NCI-H2171 (cell line): ENCODE measurements at regions not wholly inside any gene's neighbourhood (a gene's known extent, or its start where the extent isn't known, plus 50 kb on each side); places are given as distances from the start of the nearest gene placed in this dataset.
"Not testable (repeated sequence)": the region's sequence is repeated elsewhere in the genome, so short reads cannot be mapped to it uniquely, and the experiment has no call there.

Source experiments
- DNase-seq: peaks from one replicate; lab custom pipeline; 2025; lab: John Stamatoyannopoulos, UW

DNA sequence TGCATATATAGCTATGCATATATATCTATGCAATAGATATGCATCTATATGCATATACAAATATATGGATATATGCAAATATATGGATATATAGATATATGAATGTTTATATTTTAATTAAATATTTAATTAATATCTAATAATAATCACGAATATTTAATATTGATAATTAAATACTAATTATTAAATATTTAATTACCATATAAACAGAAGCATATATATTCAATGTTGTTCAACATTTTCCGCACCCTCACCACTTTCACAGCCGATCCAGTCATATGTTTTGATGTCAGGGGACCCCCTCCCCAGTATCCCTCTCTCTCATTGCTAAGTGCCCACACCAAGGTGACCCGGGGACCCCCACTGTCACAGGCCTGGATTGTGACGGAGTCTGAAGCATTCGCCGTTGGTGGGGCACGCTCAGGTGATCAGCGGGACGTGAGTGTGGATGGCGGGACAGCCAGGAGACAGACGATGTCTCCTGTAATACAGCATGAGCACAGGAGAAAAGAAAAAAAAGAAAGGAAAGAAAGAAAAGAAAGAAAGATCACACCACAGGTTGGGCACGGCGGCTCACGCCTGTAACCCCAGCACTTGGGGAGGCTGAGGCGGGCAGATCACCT lies 199.7 kb downstream of the CRLF2 start:
- no peak for DNase-seq

DNA sequence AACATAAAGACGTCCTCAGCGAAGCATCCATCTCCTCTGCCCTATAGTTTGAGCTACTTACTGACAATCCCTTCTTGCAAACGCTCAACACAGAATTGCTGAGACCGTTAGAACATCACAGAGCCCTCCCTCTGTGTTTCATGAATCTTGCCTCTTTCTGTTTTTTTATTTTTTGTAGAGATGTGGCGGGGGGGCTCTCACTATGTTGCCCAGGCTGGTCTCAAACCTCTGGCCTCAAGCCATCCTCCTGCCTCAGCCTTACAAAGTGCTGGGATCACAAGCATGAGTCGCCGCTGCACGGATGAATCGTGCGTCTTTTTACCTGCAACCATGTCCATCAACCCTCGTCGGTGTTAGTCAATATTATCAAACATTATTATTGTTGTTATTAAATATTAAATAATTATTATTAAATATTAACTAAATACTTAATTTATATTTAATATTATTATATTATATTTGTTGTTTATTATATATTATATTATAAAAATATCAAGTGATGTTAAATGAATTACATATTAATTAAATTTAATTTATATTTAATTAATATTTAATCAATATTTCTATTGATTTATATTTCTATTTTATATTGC lies 200.7 kb downstream of the CRLF2 start:
- no peak for DNase-seq

DNA sequence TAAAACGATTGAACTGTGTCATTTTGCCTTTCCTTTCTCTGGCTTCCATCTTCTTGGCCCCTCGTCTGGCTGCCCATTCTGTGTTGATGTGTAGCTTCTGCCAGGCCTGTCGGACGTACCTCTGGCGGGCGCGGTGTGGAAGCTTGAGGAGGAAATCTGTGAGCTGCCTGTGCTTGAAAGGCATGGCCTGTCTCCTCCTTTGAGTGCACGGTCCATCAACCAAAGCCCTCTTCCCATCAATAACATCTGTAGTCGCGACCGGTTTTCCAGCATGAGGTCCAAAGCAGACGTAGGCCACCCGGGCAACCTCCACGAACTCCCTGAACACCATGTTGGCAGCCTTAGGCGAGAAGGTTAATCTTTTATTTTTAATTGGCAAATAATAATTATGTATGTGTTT lies 202.7 kb downstream of the CRLF2 start:
- DNase-seq, result no peak

DNA sequence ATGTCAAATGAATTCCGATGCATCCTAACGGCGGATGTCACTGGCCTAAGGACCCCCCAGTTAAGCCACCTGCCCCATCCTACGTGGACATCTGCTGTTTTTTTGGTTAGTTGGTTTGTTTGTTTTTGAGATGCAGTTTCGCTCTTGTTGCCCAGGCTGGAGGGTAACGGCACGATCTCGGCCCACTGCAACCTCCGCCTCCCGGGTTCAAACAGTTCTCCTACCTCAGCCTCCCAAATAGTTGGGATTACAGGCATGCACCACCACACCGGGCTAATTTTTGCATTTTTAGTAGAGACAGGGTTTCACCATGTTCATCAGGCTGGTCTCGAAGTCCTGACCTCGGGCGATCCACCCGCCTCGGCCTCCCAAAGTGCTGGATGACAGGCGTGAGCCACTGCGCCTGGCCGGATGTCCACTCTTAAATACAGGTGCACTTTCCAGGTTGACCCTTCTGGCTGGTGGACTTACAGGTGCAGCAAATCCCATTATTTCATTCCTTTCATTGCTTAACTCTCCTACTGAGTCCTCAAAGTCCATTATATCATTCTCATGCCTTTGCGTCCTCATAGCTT lies 206.2 kb downstream of the CRLF2 start:
- no peak for DNase-seq

DNA sequence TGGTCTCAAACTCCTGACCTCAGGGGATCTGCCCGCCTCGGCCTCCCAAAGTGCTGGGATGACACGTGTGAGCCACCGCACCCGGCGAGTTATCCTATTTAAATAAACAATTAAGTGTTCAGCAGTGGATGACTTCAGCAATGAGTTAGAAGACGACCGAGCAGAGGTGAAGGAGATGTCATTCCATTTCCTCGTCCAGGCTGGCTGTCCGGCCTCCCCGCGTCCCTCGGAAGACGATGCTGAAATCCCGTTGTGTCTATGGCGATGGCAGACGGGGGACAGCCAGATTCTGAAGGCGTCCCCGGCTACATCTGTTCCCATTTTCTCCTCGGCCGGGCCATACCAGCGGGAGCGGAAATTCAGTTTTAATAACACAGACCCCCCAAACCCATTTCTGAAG lies 209.8 kb downstream of the CRLF2 start:
- no peak for DNase-seq

DNA sequence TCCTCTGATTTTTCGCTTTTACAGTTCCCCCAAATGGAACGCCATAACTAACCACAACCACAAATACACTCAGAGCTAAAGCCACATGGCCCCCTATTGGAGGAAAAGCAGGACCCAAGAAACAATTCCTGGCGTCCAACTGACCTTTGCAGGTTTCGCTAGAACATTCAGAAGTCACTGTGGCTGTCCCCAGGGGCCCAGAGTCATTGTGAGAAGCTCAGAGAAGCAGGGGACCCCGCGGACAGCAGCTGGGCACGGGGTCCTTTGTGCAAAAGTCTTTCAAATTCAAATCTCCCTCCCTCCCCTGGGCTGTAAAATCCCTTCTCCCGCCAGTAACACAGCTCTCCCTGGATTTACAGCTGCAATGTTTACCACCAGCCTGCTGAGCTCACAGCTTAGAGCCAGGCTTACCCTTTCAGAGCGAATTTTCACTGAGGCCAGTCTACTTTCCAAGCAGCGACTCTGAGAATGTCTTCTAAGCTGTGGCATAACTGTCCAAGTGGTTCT lies 214.8 kb downstream of the CRLF2 start:
- DNase-seq, result no peak

DNA sequence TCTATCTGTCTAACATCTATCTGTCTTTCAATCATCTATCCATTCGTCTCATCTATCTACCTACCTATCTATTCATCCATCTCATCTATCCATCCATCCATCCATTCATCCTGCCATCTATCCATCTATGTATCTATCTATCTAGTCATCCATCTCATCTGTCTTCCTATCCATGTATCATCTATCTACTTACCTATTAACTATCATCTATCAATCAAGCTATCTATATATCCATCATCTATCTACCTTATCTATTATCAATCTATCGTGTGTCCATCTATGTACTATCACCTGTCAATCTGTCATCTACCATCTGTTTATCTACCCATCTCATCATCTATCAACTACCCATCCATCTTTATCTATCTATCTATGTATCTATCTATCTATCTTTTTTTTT lies 217.7 kb downstream of the CRLF2 start:
- DNase-seq, result no peak

DNA sequence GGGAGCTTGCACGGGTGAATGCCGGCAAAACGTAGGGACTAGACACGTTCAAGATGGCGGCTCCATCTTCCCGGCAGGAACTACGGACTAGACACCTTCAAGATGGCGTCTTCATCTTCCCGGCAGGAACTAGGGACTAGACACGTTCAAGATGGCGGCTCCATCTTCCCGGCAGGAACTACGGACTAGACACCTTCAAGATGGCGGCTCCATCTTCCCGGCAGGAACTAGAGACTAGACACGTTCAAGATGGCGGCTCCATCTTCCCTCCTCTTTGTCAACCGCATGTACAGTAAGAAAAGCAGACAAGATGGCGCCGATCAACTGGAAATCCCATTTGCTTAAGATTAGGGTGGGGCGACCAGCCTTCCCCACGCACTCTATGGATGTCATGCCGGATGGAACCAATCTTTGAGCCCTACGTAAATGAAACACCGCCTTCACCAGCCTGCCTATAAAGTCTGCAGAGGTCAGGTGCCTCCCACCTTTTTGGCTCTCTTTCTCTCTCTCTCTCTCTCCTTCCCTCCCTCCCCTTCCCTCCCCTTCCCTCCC lies 222.4 kb downstream of the CRLF2 start:
- peak; percentile 70 for DNase-seq

DNA sequence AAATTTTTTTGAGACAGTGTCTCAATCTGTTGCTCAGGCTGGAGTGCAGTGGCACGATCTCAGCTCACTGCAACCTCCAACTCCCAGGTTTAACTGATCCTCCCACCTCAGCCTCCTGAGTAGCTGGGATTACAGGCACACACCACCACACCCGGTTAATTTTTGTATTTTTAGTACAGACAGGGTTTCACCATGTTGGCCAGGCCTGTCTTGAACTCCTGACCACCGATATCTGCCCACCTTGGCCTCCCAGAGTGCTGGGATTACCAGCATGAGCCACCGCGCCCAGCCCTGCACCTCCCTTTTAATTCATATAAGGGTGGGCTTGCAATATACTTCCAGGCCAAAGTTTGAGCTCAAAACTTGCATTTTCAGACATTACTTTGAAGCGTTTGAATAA lies 223.9 kb downstream of the CRLF2 start:
- DNase-seq, result not testable (repeated sequence)

DNA sequence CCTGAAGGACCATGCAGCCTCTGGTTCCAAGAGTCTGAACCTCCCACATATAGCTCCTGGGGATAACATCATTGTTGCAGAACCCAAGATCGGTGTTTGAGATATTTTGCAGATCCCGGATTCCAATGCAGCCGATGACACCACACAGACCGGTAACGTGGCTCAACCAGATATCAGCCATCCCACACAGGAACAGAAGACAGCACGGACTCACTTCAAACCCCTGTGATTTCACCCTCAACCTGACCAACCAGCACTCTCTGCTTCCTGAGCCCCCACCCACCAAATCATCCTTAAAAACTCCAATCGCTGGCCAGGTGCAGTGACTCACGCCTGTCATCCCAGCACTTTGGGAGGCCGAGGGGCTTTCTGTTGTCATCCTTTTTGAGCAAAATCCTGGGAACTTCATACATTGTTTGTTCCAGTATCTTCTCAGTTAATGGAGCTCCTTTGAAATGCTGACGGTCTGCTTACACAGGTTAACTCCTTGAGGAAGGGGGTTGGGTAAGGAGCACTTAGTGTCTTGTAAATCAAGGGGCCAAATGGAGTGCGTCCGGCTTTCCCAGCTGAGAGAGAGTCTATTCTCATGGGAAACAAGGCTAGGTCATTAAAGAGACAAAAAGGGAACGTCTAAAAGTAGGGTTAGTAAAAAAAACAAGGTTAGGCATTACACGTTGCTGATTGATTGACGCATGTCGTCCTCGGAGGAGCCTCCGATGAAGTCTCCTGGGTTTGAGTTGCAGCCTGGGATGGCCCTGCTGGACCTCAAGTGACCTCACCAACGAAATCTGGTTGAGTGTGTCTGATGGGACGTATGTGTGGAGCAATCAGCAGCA lies 230.4 kb downstream of the CRLF2 start:
- no peak for DNase-seq

DNA sequence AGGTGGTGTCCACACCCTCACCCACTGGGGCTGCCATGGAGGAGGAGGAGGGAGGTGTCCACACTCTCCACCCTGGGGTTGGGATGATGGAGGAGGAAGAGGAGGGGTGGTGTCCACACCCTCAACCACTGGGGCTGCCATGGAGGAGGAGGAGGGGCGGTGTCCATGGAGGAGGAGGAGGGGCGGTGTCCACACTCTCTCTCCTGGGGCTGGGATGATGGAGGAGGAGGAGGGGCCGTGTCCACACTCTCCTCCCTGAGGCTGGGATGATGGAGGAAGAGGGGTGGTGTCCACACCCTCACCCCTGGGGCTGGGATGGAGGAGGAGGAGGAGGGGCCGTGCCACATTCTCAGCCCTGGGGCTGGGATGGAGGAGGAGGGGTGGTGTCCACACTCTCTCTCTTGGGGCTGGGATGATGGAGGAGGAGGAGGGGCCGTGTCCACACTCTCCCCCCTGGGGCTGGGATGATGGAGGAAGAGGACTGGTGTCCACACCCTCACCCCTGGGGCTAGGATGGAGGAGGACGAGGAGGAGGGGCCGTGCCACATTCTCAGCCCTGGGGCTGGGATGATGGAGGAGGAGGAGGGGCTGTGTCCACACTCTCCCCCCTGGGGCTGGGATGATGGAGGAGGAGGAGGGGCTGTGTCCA lies 231.7 kb downstream of the CRLF2 start:
- DNase-seq, result no peak

DNA sequence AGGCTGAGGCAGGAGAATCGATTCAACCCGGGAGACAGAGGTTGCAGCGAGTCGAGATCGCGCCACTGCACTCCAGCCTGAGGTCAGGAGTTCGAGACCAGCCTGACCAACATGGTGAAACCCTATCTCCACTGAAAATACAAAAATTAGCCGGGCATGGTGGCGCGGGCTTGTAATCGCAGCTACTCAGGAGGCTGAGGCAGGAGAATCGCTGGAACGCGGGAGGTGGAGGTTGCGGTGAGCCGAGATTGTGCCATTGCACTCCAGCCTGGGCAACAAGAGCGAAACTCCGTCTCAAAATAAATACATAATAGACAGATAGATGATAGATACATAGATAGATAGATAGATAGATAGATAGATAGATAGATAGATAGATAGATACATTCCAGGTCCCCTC lies 233.3 kb downstream of the CRLF2 start:
- DNase-seq, result not testable (repeated sequence)

DNA sequence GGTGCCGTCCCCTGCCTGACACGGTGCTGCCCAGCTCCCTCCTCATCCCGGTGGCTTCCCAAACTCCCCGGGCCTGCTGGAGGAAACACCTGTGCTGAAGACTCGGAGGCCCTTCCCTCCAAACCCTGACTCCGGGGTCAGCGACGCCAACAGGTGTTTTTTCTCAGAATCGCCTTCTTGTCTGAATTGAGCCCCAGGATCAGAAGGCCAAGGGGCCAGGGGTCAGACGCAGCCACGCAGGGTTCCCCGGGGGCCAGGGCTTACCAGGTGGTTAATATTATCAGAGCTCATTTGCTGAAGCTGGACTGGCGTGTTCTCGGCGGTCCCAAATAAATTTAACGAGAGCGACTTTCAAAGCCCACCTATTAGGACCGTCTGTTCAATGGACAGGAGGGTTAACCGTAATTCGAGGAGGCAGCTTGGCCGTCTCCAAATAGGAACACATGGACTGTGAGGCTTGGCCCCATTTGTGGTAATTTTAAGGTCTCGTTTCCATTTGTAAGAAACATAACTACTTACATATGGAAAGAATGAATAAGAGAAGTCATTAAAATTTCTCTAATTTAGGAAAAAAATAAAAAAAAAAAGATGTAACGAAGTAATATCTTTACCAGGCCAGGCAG lies 239.3 kb downstream of the CRLF2 start:
- no peak for DNase-seq

DNA sequence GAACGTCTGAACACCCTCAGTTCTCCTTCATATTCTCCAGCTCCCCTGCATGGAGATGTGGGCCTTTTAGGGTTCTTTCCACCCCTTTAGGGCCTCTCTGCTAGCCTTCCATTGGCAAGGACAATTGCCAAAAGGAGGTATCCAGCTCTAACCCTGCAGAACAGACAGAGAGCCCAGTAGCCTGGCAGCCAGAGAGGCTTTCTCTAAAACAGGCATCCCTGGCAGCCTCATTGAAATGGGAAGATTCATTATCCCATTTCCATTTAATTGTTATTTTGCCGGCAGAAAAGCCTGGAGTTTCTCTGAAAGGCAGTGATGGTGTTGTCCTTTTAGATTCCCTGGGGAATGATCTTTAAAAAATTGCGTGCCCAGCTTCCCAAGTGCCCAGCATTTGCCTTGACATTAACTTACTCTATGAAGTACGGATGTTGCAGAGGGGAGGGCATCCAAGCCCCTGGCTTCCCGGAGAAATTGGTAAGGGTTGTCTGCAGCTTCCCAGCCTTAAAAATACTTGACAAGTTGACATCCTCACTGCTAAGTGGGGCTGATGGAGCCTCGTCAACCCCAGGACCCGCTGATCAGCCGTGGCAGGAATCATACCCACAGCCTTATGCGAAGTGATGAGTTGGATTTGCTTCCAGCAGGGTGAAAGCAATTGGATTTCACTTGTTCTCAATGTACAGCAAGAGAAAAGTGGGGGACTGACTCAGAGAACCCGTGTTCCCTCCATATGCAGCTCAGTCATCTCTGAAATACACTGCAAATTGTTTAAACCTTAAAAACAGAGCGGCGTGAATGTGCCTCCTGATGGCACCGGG lies 244.1 kb downstream of the CRLF2 start:
- no peak for DNase-seq

DNA sequence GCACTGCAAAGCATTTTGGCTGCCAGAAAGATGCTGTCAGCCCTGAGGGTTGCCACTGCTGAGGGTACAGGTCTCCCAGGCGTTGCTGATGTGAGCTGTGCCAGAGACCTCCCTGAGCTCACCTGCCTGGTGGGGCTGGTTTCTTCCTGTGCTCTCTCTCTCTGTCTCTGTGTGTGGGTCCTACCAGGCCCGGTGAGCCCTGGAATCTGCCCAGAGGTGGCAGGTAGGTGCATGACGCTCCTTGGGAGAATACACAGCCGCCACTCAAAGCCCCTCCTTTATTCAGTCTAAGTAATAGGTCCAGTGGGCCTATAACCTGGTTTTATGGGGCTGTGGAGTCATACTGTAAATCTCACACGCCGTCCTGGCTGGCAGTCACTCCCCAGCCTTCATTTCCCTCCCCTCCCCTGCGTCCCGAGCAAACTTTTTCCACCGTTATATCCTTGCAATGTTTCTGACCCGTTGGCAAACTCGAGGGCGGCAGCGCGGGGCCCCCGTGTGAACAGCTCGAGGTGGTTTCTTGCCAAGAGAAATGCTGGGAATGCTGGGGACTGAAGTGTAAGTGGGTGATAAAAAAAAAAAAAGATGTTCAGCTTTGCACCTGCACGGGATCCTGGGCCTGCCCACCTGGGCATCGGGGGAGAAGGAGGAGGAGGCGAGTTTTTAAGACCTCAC lies 245.9 kb downstream of the CRLF2 start:
- no peak for DNase-seq

DNA sequence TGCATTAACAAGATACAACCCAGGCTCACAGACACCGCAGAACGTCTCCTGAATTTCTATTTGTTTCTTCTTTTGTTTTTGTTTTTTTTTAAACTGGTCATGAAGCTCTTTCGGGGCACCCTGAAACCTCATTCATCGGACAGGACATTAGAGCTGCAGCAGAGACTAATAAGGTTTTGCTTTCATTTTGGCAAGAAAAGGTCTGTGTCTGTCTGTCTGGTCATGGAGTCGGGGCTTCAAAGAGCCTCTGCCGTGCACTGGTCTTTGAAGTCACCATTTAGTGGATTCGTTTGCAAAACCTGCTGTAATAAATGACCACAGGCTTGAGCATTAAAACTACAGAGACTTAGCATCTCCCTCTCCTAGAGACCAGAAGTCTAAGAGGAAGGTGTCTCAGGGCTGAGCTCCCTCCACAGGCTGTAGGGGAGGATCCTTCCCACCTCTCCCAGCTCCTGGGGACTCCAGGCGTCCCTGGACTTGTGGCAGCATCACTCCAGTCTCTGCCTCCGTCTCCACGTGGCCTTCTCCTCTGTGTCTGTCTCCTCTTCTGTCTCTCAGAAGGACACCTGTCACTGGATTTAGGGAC lies 247.5 kb downstream of the CRLF2 start:
- no peak for DNase-seq

DNA sequence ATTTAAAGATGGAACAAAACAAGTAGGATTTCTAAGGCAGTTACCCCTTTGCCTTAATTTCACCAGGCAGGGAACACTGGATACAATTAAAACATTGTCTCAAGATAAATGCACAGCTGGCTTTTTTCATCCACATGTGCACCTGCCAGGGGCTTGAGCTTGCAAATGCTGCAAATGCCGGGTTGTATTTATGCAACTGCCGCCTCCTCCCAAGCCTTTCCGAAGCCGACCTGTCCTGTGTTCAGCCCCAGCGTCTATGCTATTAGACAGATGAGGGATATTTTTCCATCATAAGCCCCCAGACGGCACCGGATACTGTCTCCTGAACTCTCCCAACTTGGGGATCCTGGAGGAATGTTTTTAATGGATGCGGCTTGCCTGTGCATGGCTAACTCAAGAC lies 251.6 kb downstream of the CRLF2 start:
- no peak for DNase-seq

DNA sequence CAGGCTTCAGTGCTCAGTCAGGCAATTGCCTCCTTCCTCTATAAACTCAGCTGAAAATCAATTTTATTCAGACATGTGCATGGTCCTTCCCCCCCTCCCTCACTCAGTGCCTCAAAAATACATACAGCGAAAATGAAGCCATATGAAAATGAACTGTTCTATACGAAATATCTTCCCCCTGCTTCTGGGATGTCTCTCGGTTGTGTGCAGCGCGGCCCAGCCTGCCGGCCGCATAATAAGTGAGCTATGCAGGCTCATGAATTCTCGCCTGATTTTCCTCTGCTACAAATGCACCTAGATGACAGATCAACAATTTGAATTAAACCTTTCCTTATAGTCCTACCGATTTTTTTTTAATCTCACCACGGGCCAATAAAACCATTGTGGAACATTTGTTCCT lies 252.9 kb downstream of the CRLF2 start:
- no peak for DNase-seq

DNA sequence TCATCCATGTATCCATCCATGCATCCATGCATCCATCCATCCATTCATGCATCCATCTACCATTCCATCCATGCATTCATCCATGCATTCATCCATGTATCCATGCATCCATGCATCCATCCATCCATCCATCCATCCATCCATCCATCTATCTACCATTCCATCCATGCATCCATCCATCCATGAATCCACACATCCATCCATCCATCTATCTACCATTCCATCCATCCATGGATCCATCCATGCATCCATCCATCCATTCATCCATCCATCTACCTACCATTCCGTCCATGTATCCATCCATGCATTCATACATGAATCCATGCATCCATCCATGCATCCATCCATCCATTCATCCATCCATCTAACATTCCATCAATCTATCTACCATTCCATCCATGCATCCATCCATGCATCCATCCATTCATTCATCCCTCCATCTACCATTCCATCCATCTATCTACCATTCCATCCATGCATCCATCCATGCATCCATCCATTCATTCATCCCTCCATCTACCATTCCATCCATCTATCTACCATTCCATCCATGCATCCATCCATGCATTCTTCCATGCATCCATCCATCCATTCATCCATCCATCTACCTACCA lies 257.2 kb downstream of the CRLF2 start:
- not testable (repeated sequence) for DNase-seq
